MM.1S (cell line): ENCODE measurements at regions not wholly inside any gene's neighbourhood (a gene's known extent, or its start where the extent isn't known, plus 50 kb on each side); places are given as distances from the start of the nearest gene placed in this dataset.
"Not testable (repeated sequence)": the region's sequence is repeated elsewhere in the genome, so short reads cannot be mapped to it uniquely, and the experiment has no call there.

Experiments
- DNase-seq: peaks from one replicate; pipeline ENCODE4 v3.0.0-alpha.2; 2015
- H2AFZ ChIP-seq: fragments of 300-600 bp; sonication (generic); 2 replicates; pipeline ENCODE4 v1.6.0; 2016; ENCODE audit warnings: antibody characterized with exemption, low read length
- H3F3A ChIP-seq: fragments of 300-600 bp; sonication (generic); 2 replicates; pipeline ENCODE4 v1.6.1; 2016; ENCODE audit warnings: mild to moderate bottlenecking, antibody characterized with exemption, low read length, moderate library complexity, mixed read lengths; ENCODE audit not compliant: insufficient read depth
- H3K27ac ChIP-seq: fragments of 300-600 bp; sonication (generic); 2 replicates; pipeline ENCODE4 v1.5.1; 2016; ENCODE audit warnings: mild to moderate bottlenecking, low read length
- H3K27me3 ChIP-seq: fragments of 300-600 bp; sonication (generic); replicated peaks from 2 replicates; pipeline ENCODE4 v1.6.0; 2016; ENCODE audit warnings: low read length; ENCODE audit not compliant: insufficient read depth
- H3K36me3 ChIP-seq: fragments of 300-600 bp; sonication (generic); replicated peaks from 2 replicates; pipeline ENCODE4 v1.6.1; 2016; ENCODE audit warnings: mild to moderate bottlenecking, low read length, mixed read lengths; ENCODE audit not compliant: insufficient read depth
- H3K4me1 ChIP-seq: fragments of 300-600 bp; sonication (generic); 2 replicates; pipeline ENCODE4 v1.6.1; 2016; ENCODE audit warnings: low read length, mixed read lengths
- H3K4me2 ChIP-seq: fragments of 300-600 bp; sonication (generic); 2 replicates; pipeline ENCODE4 v1.6.0; 2016; ENCODE audit warnings: low read depth, low read length
- H3K4me3 ChIP-seq: fragments of 300-600 bp; sonication (generic); 2 replicates; pipeline ENCODE4 v1.5.1; 2016; ENCODE audit warnings: low read length, mixed read lengths
- H3K79me2 ChIP-seq: fragments of 300-600 bp; sonication (generic); 2 replicates; pipeline ENCODE4 v1.6.1; 2016; ENCODE audit warnings: mixed run types, low read length, mixed read lengths
- H3K9ac ChIP-seq: fragments of 300-600 bp; sonication (generic); 2 replicates; pipeline ENCODE4 v1.6.1; 2016; ENCODE audit warnings: low read length, mixed read lengths
- H3K9me2 ChIP-seq: fragments of 300-600 bp; sonication (generic); replicated peaks from 2 replicates; pipeline ENCODE4 v1.6.1; 2016; ENCODE audit warnings: mild to moderate bottlenecking, low read length, mixed read lengths; ENCODE audit not compliant: insufficient read depth
- H3K9me3 ChIP-seq: fragments of 300-600 bp; sonication (generic); replicated peaks from 2 replicates; pipeline ENCODE4 v1.6.1; 2016; ENCODE audit warnings: mild to moderate bottlenecking, low read length, mixed read lengths; ENCODE audit not compliant: insufficient read depth
- H4K20me1 ChIP-seq: fragments of 300-600 bp; sonication (generic); 2 replicates; pipeline ENCODE4 v1.6.1; 2016; ENCODE audit warnings: mild to moderate bottlenecking, low read length, moderate library complexity, mixed read lengths; ENCODE audit not compliant: insufficient read depth
- CTCF ChIP-seq: fragments of 300-600 bp; sonication (generic); IDR thresholded peaks from 2 replicates; pipeline ENCODE4 v1.5.1; 2016; ENCODE audit warnings: antibody characterized with exemption, low read length, mixed read lengths
- EZH2 ChIP-seq: fragments of 300-600 bp; sonication (generic); optimal IDR thresholded peaks from 2 replicates; pipeline ENCODE3; 2017; ENCODE audit warnings: low read depth, mild to moderate bottlenecking, antibody characterized with exemption, low read length, mixed read lengths
- EZH2phosphoT487 ChIP-seq: fragments of 300-600 bp; sonication (generic); IDR thresholded peaks from 2 replicates; pipeline ENCODE4 v1.6.1; 2018; ENCODE audit warnings: antibody characterized with exemption, low read length

- Histone ChIP-seq H3K4me2 (no peak overlapping the region), H3K4me3 (no peak overlapping the region), H3K9me3 (no peaks in the 10 kb centered on the region), H2AFZ (no peak overlapping the region), H3K36me3 (no peaks in the 10 kb centered on the region), H3F3A (no peaks in the 10 kb centered on the region), H3K9me2 (no peaks in the 10 kb centered on the region), H3K27ac (no peak overlapping the region), H3K79me2 (no peaks in the 10 kb centered on the region), H3K9ac (no peak overlapping the region), H3K27me3 (no peaks in the 10 kb centered on the region), H3K4me1 (no peaks in the 10 kb centered on the region), H4K20me1 (no peaks in the 10 kb centered on the region)
- DNase-seq: no peak
- TF ChIP-seq EZH2phosphoT487: no peak
Measured at GRCh38 chr5:51227963-51228470, 155.2 kb upstream of the ISL1 start.

GRCh38 chr5:51230336-51230735 is 152.9 kb upstream of the ISL1 start:
- Histone ChIP-seq H3K9ac (no peak overlapping the region), H3K36me3 (no peaks in the 10 kb centered on the region), H3K27me3 (no peaks in the 10 kb centered on the region), H3K27ac (no peak overlapping the region), H2AFZ (no peak overlapping the region), H3K79me2 (no peaks in the 10 kb centered on the region), H3K9me3 (no peaks in the 10 kb centered on the region), H3K4me3 (no peak overlapping the region), H4K20me1 (no peaks in the 10 kb centered on the region), H3K4me1 (no peaks in the 10 kb centered on the region), H3K9me2 (no peaks in the 10 kb centered on the region), H3K4me2 (no peak overlapping the region), H3F3A (no peaks in the 10 kb centered on the region)
- no peak for TF ChIP-seq EZH2
- TF ChIP-seq CTCF: no peak
- TF ChIP-seq EZH2phosphoT487: no peak
- DNase-seq: no peak

GRCh38 chr5:51242456-51242855 is 140.8 kb upstream of the ISL1 start:
- Histone ChIP-seq H3K4me3 (no peak overlapping the region), H3K4me2 (no peak overlapping the region), H3K79me2 (no peaks in the 10 kb centered on the region), H3K27me3 (no peaks in the 10 kb centered on the region), H2AFZ (no peak overlapping the region), H3K9me3 (no peaks in the 10 kb centered on the region), H3K36me3 (no peaks in the 10 kb centered on the region), H4K20me1 (no peaks in the 10 kb centered on the region), H3K4me1 (no peaks in the 10 kb centered on the region), H3K9ac (no peak overlapping the region), H3K27ac (no peak overlapping the region), H3F3A (no peaks in the 10 kb centered on the region), H3K9me2 (no peaks in the 10 kb centered on the region)
- no peak for TF ChIP-seq CTCF
- no peak for TF ChIP-seq EZH2phosphoT487
- no peak for TF ChIP-seq EZH2
- DNase-seq: no peak

GRCh38 chr5:51250957-51251356 is 132.3 kb upstream of the ISL1 start:
- H3K79me2 ChIP-seq, H3K4me1 ChIP-seq, H3K9me3 ChIP-seq, H3K4me2 ChIP-seq, H3K9me2 ChIP-seq, DNase-seq, H3K4me3 ChIP-seq, H3K27ac ChIP-seq, H4K20me1 ChIP-seq, H3K9ac ChIP-seq, H2AFZ ChIP-seq, H3K27me3 ChIP-seq, H3F3A ChIP-seq, H3K36me3 ChIP-seq: not testable (repeated sequence)
